PC-3 (cell line): ENCODE measurements at regions not wholly inside any gene's neighbourhood (a gene's known extent, or its start where the extent isn't known, plus 50 kb on each side); places are given as distances from the start of the nearest gene placed in this dataset.
A peak's percentile ranks its signal among the peaks of the same experiment; 100 is the strongest.

Experiments
- ATAC-seq: fragments of 200-7000 bp; cut with Tn5 transposase; 2 replicates; pipeline ENCODE4 v1.9.1; 2020; ENCODE audit warnings: mild to moderate bottlenecking, moderate library complexity
- BruUV-seq: library from RNA; stranded (reverse); fragments of 400-500 nt; replicated peaks from 2 replicates; lab custom pipeline; 2021; lab: Mats Ljungman, UMichigan
- CTCF ChIA-PET: fragments of 300-600 bp; sonication (Branson Sonifier 250); formaldehyde crosslinking; loops from one replicate; lab custom pipeline; 2022; ENCODE audit warnings: antibody characterized with exemption; lab: Charles Lee
- POLR2A ChIA-PET: fragments of 300-600 bp; sonication (Branson Sonifier 250); formaldehyde crosslinking; loops from one replicate; lab custom pipeline; 2022; ENCODE audit warnings: antibody characterized with exemption; ENCODE audit not compliant: unreplicated experiment; lab: Charles Lee
- DNase-seq: peaks from one replicate; pipeline ENCODE4 v3.0.0-alpha.2; 2015
- H2AFZ ChIP-seq: fragments of 300-600 bp; sonication (generic); 2 replicates; pipeline ENCODE4 v1.6.0; 2016; ENCODE audit warnings: antibody characterized with exemption, low read length
- H3F3A ChIP-seq: fragments of 300-600 bp; sonication (generic); one replicate; pipeline ENCODE4 v1.6.0; 2017; ENCODE audit warnings: antibody characterized with exemption, low read length, control low read depth, mild to moderate bottlenecking; ENCODE audit not compliant: unreplicated experiment
- H3K27ac ChIP-seq: fragments of 300-600 bp; sonication (generic); 2 replicates; pipeline ENCODE4 v1.5.1; 2016; ENCODE audit warnings: mild to moderate bottlenecking, low read length
- H3K27me3 ChIP-seq: fragments of 300-600 bp; sonication (generic); 2 replicates; pipeline ENCODE4 v1.6.1; 2016; ENCODE audit warnings: low read length, mixed read lengths
- H3K36me3 ChIP-seq: fragments of 300-600 bp; sonication (generic); 2 replicates; pipeline ENCODE4 v1.6.1; 2016; ENCODE audit warnings: low read depth, mixed run types, low read length, mixed read lengths
- H3K4me1 ChIP-seq: fragments of 300-600 bp; sonication (generic); 2 replicates; pipeline ENCODE4 v1.5.1; 2016; ENCODE audit warnings: low read length; ENCODE audit not compliant: insufficient read depth
- H3K4me2 ChIP-seq: fragments of 300-600 bp; sonication (generic); 2 replicates; pipeline ENCODE4 v1.6.0; 2016; ENCODE audit warnings: low read length
- H3K4me3 ChIP-seq: fragments of 300-600 bp; sonication (generic); 2 replicates; pipeline ENCODE4 v1.5.1; 2016; ENCODE audit warnings: mild to moderate bottlenecking, low read length, mixed read lengths
- H3K79me2 ChIP-seq: fragments of 300-600 bp; sonication (generic); 2 replicates; pipeline ENCODE4 v1.6.1; 2017; ENCODE audit warnings: low read length, mixed read lengths
- H3K9ac ChIP-seq: fragments of 300-600 bp; sonication (generic); 2 replicates; pipeline ENCODE4 v1.6.0; 2016; ENCODE audit warnings: mild to moderate bottlenecking, low read length
- H3K9me2 ChIP-seq: fragments of 300-600 bp; sonication (generic); replicated peaks from 2 replicates; pipeline ENCODE4 v1.6.1; 2016; ENCODE audit warnings: mixed run types, low read length, mixed read lengths
- H3K9me3 ChIP-seq: fragments of 300-600 bp; sonication (generic); 2 replicates; pipeline ENCODE4 v1.6.1; 2016; ENCODE audit warnings: low read length, mixed read lengths
- H4K20me1 ChIP-seq: fragments of 300-600 bp; sonication (generic); 2 replicates; pipeline ENCODE4 v1.6.1; 2016; ENCODE audit warnings: low read length, mixed read lengths
- CTCF ChIP-seq: fragments of 300-600 bp; sonication (generic); conservative IDR thresholded peaks from 2 replicates; pipeline ENCODE4 v1.5.1; 2017; ENCODE audit warnings: antibody characterized with exemption, low read depth, mild to moderate bottlenecking, low read length
- EZH2 ChIP-seq: fragments of 300-600 bp; sonication (generic); IDR thresholded peaks from one replicate; pipeline ENCODE4 v1.6.1; 2017; ENCODE audit warnings: antibody characterized with exemption, mild to moderate bottlenecking, low read length; ENCODE audit not compliant: unreplicated experiment
- EZH2phosphoT487 ChIP-seq: fragments of 300-600 bp; sonication (generic); IDR thresholded peaks from 2 replicates; pipeline ENCODE4 v1.6.1; 2018; ENCODE audit warnings: mild to moderate bottlenecking, antibody characterized with exemption, low read length, borderline replicate concordance
- intact Hi-C: fragments of 100-400 bp; cut with micrococcal nuclease; formaldehyde crosslinking; loops from 2 replicates; pipeline ENCODE4 v1.9.0; 2023

GRCh38 chr12:19615384-19615725 is 176.1 kb downstream of the AEBP2 start:
- no peak for ATAC-seq
- no peaks in the 10 kb centered on the region for H3F3A ChIP-seq
- TF ChIP-seq EZH2 (no peak), CTCF (no peak), EZH2phosphoT487 (no peak)
- H3K9ac ChIP-seq: no peak overlapping the region
- CTCF ChIA-PET: no interaction called here
- POLR2A ChIA-PET: no interaction called here
- no peaks in the 10 kb centered on the region for H3K27me3 ChIP-seq
- H3K4me2 ChIP-seq: no peak overlapping the region
- no peaks in the 10 kb centered on the region for H3K9me3 ChIP-seq
- intact Hi-C loops: no loop called here
- BruUV-seq: no TSS peak
- DNase-seq: no peak
- H4K20me1 ChIP-seq: no peaks in the 10 kb centered on the region
- H3K9me2 ChIP-seq: no peaks in the 10 kb centered on the region
- H3K4me1 ChIP-seq: peaks cover 6% of the 10 kb centered on the region; the same call in 1 of the 2 replicates
- H3K36me3 ChIP-seq: no peaks in the 10 kb centered on the region
- no peak overlapping the region for H2AFZ ChIP-seq
- no peaks in the 10 kb centered on the region for H3K79me2 ChIP-seq
- no peak overlapping the region for H3K27ac ChIP-seq
- no peak overlapping the region for H3K4me3 ChIP-seq

GRCh38 chr12:19616781-19617180 is 177.5 kb downstream of the AEBP2 start:
- Histone ChIP-seq H3K9me2 (no peaks in the 10 kb centered on the region), H3K4me2 (no peak overlapping the region), H3K4me1 (peaks cover 7% of the 10 kb centered on the region; the same call in 1 of the 2 replicates), H3K9me3 (no peaks in the 10 kb centered on the region), H3K27ac (no peak overlapping the region), H3K4me3 (no peak overlapping the region), H4K20me1 (no peaks in the 10 kb centered on the region), H3F3A (no peaks in the 10 kb centered on the region), H3K79me2 (no peaks in the 10 kb centered on the region), H3K27me3 (no peaks in the 10 kb centered on the region), H3K9ac (no peak overlapping the region), H2AFZ (no peak overlapping the region), H3K36me3 (no peaks in the 10 kb centered on the region)
- TF ChIP-seq EZH2: no peak
- TF ChIP-seq CTCF: no peak
- TF ChIP-seq EZH2phosphoT487: no peak
- DNase-seq (no peak), ATAC-seq (no peak)
- CTCF ChIA-PET: no interaction called here
- no TSS peak for BruUV-seq
- intact Hi-C loops: no loop called here
- POLR2A ChIA-PET: no interaction called here

- intact Hi-C loops: no loop called here
- Histone ChIP-seq H3K4me2 (peak overlapping the region; percentile 34; the same call in 1 of the 2 replicates), H3K27me3 (no peaks in the 10 kb centered on the region), H3K79me2 (no peaks in the 10 kb centered on the region), H3F3A (no peaks in the 10 kb centered on the region), H2AFZ (peak overlapping the region; percentile 48; the same call in 1 of the 2 replicates), H3K9me3 (no peaks in the 10 kb centered on the region), H3K36me3 (no peaks in the 10 kb centered on the region), H4K20me1 (no peaks in the 10 kb centered on the region), H3K4me1 (peaks cover 7% of the 10 kb centered on the region; the same call in 1 of the 2 replicates), H3K9ac (no peak overlapping the region), H3K4me3 (no peak overlapping the region), H3K9me2 (no peaks in the 10 kb centered on the region), H3K27ac (no peak overlapping the region)
- no peak for TF ChIP-seq CTCF
- no peak for TF ChIP-seq EZH2phosphoT487
- no peak for TF ChIP-seq EZH2
- BruUV-seq: no TSS peak
- DNase-seq (peak; percentile 57), ATAC-seq (peak; percentile 84)
- ChIA-PET POLR2A (no interaction called here), CTCF (no interaction called here)
Measured at GRCh38 chr12:19620222-19620621, 180.9 kb downstream of the AEBP2 start.
